ENCODE measurements at regions not wholly inside any gene's neighbourhood (a gene's known extent, or its start where the extent isn't known, plus 50 kb on each side); places are given as distances from the start of the nearest gene placed in this dataset.

GRCh38 chr10:128934492-128934891 lies 532.5 kb upstream of the MGMT start:
- DNase-seq (ENCODE audit: low spot score): no peak

GRCh38 chr10:128936392-128936791 lies 530.6 kb upstream of the MGMT start:
- DNase-seq (ENCODE audit: low spot score): no peak

GRCh38 chr10:128938558-128938957 lies 528.5 kb upstream of the MGMT start:
- DNase-seq (ENCODE audit: low spot score): no peak

GRCh38 chr10:128940081-128940480 lies 527.0 kb upstream of the MGMT start:
- no peak for DNase-seq (ENCODE audit: low spot score)

- no peak for DNase-seq (ENCODE audit: low spot score)
These were observed 523.9 kb upstream of the MGMT start for GRCh38 chr10:128943111-128943510.

GRCh38 chr10:128945398-128945797 lies 521.6 kb upstream of the MGMT start:
- no peak for DNase-seq (ENCODE audit: low spot score)

- DNase-seq (ENCODE audit: low spot score): no peak
These were observed 516.7 kb upstream of the MGMT start for GRCh38 chr10:128950159-128950915.

GRCh38 chr10:128950916-128951275 lies 516.1 kb upstream of the MGMT start:
- DNase-seq (ENCODE audit: low spot score): no peak

GRCh38 chr10:128952856-128953255 lies 514.2 kb upstream of the MGMT start:
- DNase-seq (ENCODE audit: low spot score): no peak

- DNase-seq (ENCODE audit: low spot score): no peak
These were observed 510.9 kb upstream of the MGMT start for GRCh38 chr10:128956149-128956548.

- no peak for DNase-seq (ENCODE audit: low spot score)
These were observed 509.8 kb upstream of the MGMT start for GRCh38 chr10:128957221-128957620.

- DNase-seq (ENCODE audit: low spot score): no peak
These were observed 508.0 kb upstream of the MGMT start for GRCh38 chr10:128958834-128959690.

- no peak for DNase-seq (ENCODE audit: low spot score)
These were observed 507.3 kb upstream of the MGMT start for GRCh38 chr10:128959746-128960145.

GRCh38 chr10:128960517-128960916 lies 506.5 kb upstream of the MGMT start:
- no peak for DNase-seq (ENCODE audit: low spot score)

GRCh38 chr10:128962182-128962581 lies 504.9 kb upstream of the MGMT start:
- DNase-seq (ENCODE audit: low spot score): no peak

- no peak for DNase-seq (ENCODE audit: low spot score)
These were observed 503.6 kb upstream of the MGMT start for GRCh38 chr10:128963211-128964099.

GRCh38 chr10:128964100-128964403 lies 503.0 kb upstream of the MGMT start:
- DNase-seq (ENCODE audit: low spot score): no peak

GRCh38 chr10:128967980-128968756 lies 498.9 kb upstream of the MGMT start:
- no peak for DNase-seq (ENCODE audit: low spot score)

GRCh38 chr10:128969551-128969950 lies 497.5 kb upstream of the MGMT start:
- DNase-seq (ENCODE audit: low spot score): no peak

GRCh38 chr10:128971374-128972035 lies 495.5 kb upstream of the MGMT start:
- DNase-seq (ENCODE audit: low spot score): no peak

- DNase-seq (ENCODE audit: low spot score): no peak
These were observed 495.0 kb upstream of the MGMT start for GRCh38 chr10:128972036-128972405.

All from AG20443 (cell line).